HFFc6 (cell line): ENCODE measurements at regions not wholly inside any gene's neighbourhood (a gene's known extent, or its start where the extent isn't known, plus 50 kb on each side); places are given as distances from the start of the nearest gene placed in this dataset.

Experiments
- DNase-seq: peaks from one replicate; pipeline ENCODE4 v3.0.0-alpha.2; 2018
- H3K27ac Mint-ChIP-seq: 2 replicates; pipeline ENCODE4 v1.8.0; 2020; ENCODE audit warnings: mild to moderate bottlenecking, mixed read lengths
- H3K27me3 Mint-ChIP-seq: 2 replicates; pipeline ENCODE4 v1.8.0; 2021; ENCODE audit warnings: mild to moderate bottlenecking, moderate library complexity, mixed read lengths; ENCODE audit not compliant: insufficient read depth
- H3K36me3 Mint-ChIP-seq: 2 replicates; pipeline ENCODE4 v1.8.0; 2021; ENCODE audit warnings: low read depth, mixed read lengths
- H3K4me1 Mint-ChIP-seq: 2 replicates; pipeline ENCODE4 v1.8.0; 2020; ENCODE audit warnings: low read depth, mixed read lengths
- H3K4me3 Mint-ChIP-seq: 2 replicates; pipeline ENCODE4 v1.8.0; 2020; ENCODE audit warnings: mild to moderate bottlenecking, moderate library complexity, mixed read lengths
- H3K9me3 Mint-ChIP-seq: 2 replicates; pipeline ENCODE4 v1.8.0; 2020; ENCODE audit warnings: mild to moderate bottlenecking, mixed read lengths
- CTCF ChIP-seq: fragments of 200-600 bp; sonication (generic); IDR thresholded peaks from 2 replicates; pipeline ENCODE4 v1.5.0; 2021; ENCODE audit warnings: antibody characterized with exemption, mild to moderate bottlenecking

- no peak for TF ChIP-seq CTCF
- H3K27ac Mint-ChIP-seq: no peak overlapping the region
- H3K27me3 Mint-ChIP-seq: peaks cover 9% of the 10 kb centered on the region
- H3K36me3 Mint-ChIP-seq: peaks cover 4% of the 10 kb centered on the region
- H3K9me3 Mint-ChIP-seq: peaks cover 4% of the 10 kb centered on the region
- peaks cover 5% of the 10 kb centered on the region for H3K4me1 Mint-ChIP-seq
- H3K4me3 Mint-ChIP-seq: no peak overlapping the region
- DNase-seq: no peak
Measured at GRCh38 chr21:43312011-43312410, 114.9 kb downstream of the SIK1 start.

GRCh38 chr21:43311301-43311817 is 115.6 kb downstream of the SIK1 start:
- H3K36me3 Mint-ChIP-seq: no peaks in the 10 kb centered on the region
- H3K4me1 Mint-ChIP-seq: peaks cover 9% of the 10 kb centered on the region
- H3K27ac Mint-ChIP-seq: no peak overlapping the region
- no peak for DNase-seq
- H3K4me3 Mint-ChIP-seq: no peak overlapping the region
- TF ChIP-seq CTCF: no peak
- H3K9me3 Mint-ChIP-seq: no peaks in the 10 kb centered on the region
- H3K27me3 Mint-ChIP-seq: peaks cover 9% of the 10 kb centered on the region

- no peak for DNase-seq
- no peak for TF ChIP-seq CTCF
- Mint-ChIP-seq H3K27ac (no peak overlapping the region), H3K36me3 (no peaks in the 10 kb centered on the region), H3K4me1 (peaks cover 9% of the 10 kb centered on the region), H3K27me3 (peaks cover 8% of the 10 kb centered on the region), H3K9me3 (no peaks in the 10 kb centered on the region), H3K4me3 (no peak overlapping the region)
Measured at GRCh38 chr21:43308815-43309283, 118.1 kb downstream of the SIK1 start.

- no peak overlapping the region for H3K27ac Mint-ChIP-seq
Measured at GRCh38 chr21:43308101-43308814, 118.7 kb downstream of the SIK1 start.

GRCh38 chr21:43307677-43308070 is 119.3 kb downstream of the SIK1 start:
- Mint-ChIP-seq H3K27me3 (peaks cover 10% of the 10 kb centered on the region), H3K4me3 (no peak overlapping the region), H3K4me1 (peaks cover 9% of the 10 kb centered on the region), H3K9me3 (no peaks in the 10 kb centered on the region), H3K36me3 (no peaks in the 10 kb centered on the region), H3K27ac (no peak overlapping the region)
- TF ChIP-seq CTCF: no peak
- no peak for DNase-seq

More at GRCh38 chr21:43308101-43308814, 118.7 kb downstream of the SIK1 start:
- Mint-ChIP-seq H3K4me1 (peaks cover 9% of the 10 kb centered on the region), H3K36me3 (no peaks in the 10 kb centered on the region), H3K27me3 (peaks cover 8% of the 10 kb centered on the region), H3K9me3 (no peaks in the 10 kb centered on the region), H3K4me3 (no peak overlapping the region)
- no peak for DNase-seq
- no peak for TF ChIP-seq CTCF
